ENCODE measurements at regions not wholly inside any gene's neighbourhood (a gene's known extent, or its start where the extent isn't known, plus 50 kb on each side); places are given as distances from the start of the nearest gene placed in this dataset.

DNA sequence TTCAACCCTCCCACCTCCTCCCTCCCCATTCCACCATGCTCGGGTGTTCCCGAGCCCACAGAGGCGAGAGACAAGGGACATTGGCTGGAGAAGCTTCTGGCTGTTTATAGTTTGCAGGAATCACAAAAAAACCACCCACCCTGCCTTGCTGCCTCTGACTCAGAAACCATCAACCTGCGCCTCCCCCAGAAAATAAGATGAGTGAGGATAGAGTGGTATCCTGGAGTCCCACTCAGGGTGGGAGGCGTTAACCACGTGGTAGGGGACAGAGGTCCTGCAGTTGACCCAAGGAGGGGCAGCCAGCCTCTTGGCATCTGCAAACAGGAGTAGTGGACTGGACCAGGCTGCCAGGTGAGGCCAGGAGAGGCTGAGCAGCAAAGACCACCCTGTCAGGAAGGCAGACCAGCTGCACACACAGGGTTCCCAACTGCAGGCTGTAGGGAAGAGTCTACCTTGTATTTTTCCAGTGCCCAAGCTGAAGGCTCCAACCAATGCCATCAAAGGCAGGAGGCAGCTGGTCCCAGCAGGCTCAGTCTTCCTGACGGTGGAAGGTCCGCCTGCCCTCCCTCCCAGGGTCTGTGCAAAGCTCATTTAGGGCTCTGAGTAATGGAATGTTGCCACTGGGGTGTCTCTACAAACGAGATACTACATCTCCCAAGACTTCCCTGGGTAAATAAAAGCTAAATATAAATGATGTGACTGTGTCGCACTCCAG is 201.5 kb upstream of the TNRC6C start:
- peaks cover 14% of the 10 kb centered on the region for H3K27me3 Mint-ChIP-seq (ENCODE audit: unreplicated experiment)
- H3K4me1 Mint-ChIP-seq (ENCODE audit: unreplicated experiment) = no peaks in the 10 kb centered on the region
- no peaks in the 10 kb centered on the region for H3K36me3 Mint-ChIP-seq (ENCODE audit: unreplicated experiment)
- no peak for DNase-seq (ENCODE audit: extremely low spot score, unreplicated experiment)
- H3K4me3 Mint-ChIP-seq (ENCODE audit: unreplicated experiment) = no peak overlapping the region
- H3K27ac Mint-ChIP-seq (ENCODE audit: unreplicated experiment) = no peak overlapping the region
- H3K9me3 Mint-ChIP-seq (ENCODE audit: unreplicated experiment) = no peaks in the 10 kb centered on the region
- TF ChIP-seq CTCF (IDR thresholded peaks at IDR 0.05) = no peak

DNA sequence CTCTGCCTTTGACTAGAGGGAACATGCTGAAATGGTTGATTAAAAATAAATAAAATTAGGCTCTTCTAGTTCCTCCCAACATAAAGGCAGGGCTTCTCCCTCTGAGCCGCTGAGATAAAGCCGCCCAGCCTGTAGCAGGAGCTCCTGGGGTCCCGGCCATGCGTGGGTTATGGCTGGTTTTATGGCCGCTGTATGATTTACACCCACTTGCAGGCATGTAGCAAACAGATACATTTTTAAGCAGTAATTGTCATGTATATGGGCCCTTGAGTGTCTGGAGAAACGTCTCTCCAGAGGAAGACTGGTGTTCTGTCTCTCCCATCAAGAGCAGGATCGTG is 201.0 kb upstream of the TNRC6C start:
- Mint-ChIP-seq H3K4me1 (ENCODE audit: unreplicated experiment) (no peaks in the 10 kb centered on the region), H3K36me3 (ENCODE audit: unreplicated experiment) (no peaks in the 10 kb centered on the region), H3K27me3 (ENCODE audit: unreplicated experiment) (peaks cover 13% of the 10 kb centered on the region), H3K27ac (ENCODE audit: unreplicated experiment) (no peak overlapping the region), H3K4me3 (ENCODE audit: unreplicated experiment) (no peak overlapping the region), H3K9me3 (ENCODE audit: unreplicated experiment) (no peaks in the 10 kb centered on the region)
- TF ChIP-seq CTCF (IDR thresholded peaks at IDR 0.05) = no peak
- DNase-seq (ENCODE audit: extremely low spot score, unreplicated experiment) = no peak

GRCh38 chr17:77763023-77763422 is 195.5 kb upstream of the TNRC6C start:
- H3K27ac Mint-ChIP-seq (ENCODE audit: unreplicated experiment) = no peak overlapping the region

DNA sequence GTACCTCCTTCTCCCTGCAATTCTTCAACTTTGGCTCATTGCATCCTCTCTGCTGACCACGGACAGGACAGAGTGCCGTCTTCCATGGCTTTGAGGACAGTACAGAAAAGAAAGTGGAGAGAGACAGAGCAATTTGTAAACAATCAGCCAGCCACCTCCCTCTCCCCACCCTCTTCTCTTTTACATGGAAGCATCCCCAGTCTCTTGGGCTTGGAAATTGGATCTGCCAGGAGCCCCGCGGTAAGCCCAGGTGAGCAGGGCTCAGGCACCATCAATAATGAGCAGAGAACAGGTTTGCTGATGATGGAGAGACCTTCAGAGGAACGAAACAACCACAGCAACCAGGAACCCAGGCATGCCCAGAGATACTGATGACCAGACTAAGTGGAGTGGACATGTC is 194.9 kb upstream of the TNRC6C start:
- TF ChIP-seq CTCF (IDR thresholded peaks at IDR 0.05) = no peak
- no peak overlapping the region for H3K27ac Mint-ChIP-seq (ENCODE audit: unreplicated experiment)

More at GRCh38 chr17:77763023-77763422, 195.5 kb upstream of the TNRC6C start:
- H3K36me3 Mint-ChIP-seq (ENCODE audit: unreplicated experiment) = no peaks in the 10 kb centered on the region
- H3K9me3 Mint-ChIP-seq (ENCODE audit: unreplicated experiment) = no peaks in the 10 kb centered on the region
- no peak for DNase-seq (ENCODE audit: extremely low spot score, unreplicated experiment)
- H3K4me3 Mint-ChIP-seq (ENCODE audit: unreplicated experiment) = no peak overlapping the region
- peaks cover 34% of the 10 kb centered on the region for H3K27me3 Mint-ChIP-seq (ENCODE audit: unreplicated experiment)
- TF ChIP-seq CTCF (IDR thresholded peaks at IDR 0.05) = no peak
- H3K4me1 Mint-ChIP-seq (ENCODE audit: unreplicated experiment) = no peaks in the 10 kb centered on the region

GRCh38 chr17:77765292-77765691 is 193.2 kb upstream of the TNRC6C start:
- H3K4me1 Mint-ChIP-seq (ENCODE audit: unreplicated experiment) = no peaks in the 10 kb centered on the region
- H3K36me3 Mint-ChIP-seq (ENCODE audit: unreplicated experiment) = no peaks in the 10 kb centered on the region
- H3K27me3 Mint-ChIP-seq (ENCODE audit: unreplicated experiment) = peaks cover 40% of the 10 kb centered on the region
- no peak for TF ChIP-seq CTCF (IDR thresholded peaks at IDR 0.05)
- no peak for DNase-seq (ENCODE audit: extremely low spot score, unreplicated experiment)
- H3K9me3 Mint-ChIP-seq (ENCODE audit: unreplicated experiment) = no peaks in the 10 kb centered on the region
- no peak overlapping the region for H3K4me3 Mint-ChIP-seq (ENCODE audit: unreplicated experiment)
- H3K27ac Mint-ChIP-seq (ENCODE audit: unreplicated experiment) = no peak overlapping the region

More for the DNA sequence above, 194.9 kb upstream of the TNRC6C start:
- DNase-seq (ENCODE audit: extremely low spot score, unreplicated experiment) = no peak
- Mint-ChIP-seq H3K4me3 (ENCODE audit: unreplicated experiment) (no peak overlapping the region), H3K9me3 (ENCODE audit: unreplicated experiment) (no peaks in the 10 kb centered on the region), H3K27me3 (ENCODE audit: unreplicated experiment) (peaks cover 34% of the 10 kb centered on the region), H3K36me3 (ENCODE audit: unreplicated experiment) (no peaks in the 10 kb centered on the region), H3K4me1 (ENCODE audit: unreplicated experiment) (no peaks in the 10 kb centered on the region)

Data from osteocyte (in vitro differentiated cells).